K562 (cell line): ENCODE measurements at regions not wholly inside any gene's neighbourhood (a gene's known extent, or its start where the extent isn't known, plus 50 kb on each side); places are given as distances from the start of the nearest gene placed in this dataset.

ENCODE experiments used
- ATAC-seq: fragments of 200-7000 bp; cut with Tn5 transposase; 3 replicates; pipeline ENCODE4 v1.9.1; 2020; ENCODE audit warnings: moderate library complexity
- BruUV-seq: library from RNA; stranded (reverse); fragments of 400-500 nt; replicated peaks from 2 replicates; lab custom pipeline; 2021; lab: Mats Ljungman, UMichigan
- CTCF ChIA-PET: fragments of 300-600 bp; formaldehyde crosslinking; extraction: SDS; loops from one replicate; lab custom pipeline; 2021; ENCODE audit warnings: low intra/inter-chr PET ratio; lab: Yijun Ruan, JAX
- POLR2A ChIA-PET: fragments of 300-600, 350-650 bp; sonication (Branson Sonifier 250); formaldehyde crosslinking; extraction: SDS; loops from one replicate; lab custom pipeline; 2021; ENCODE audit warnings: antibody characterized with exemption, inconsistent platforms; lab: Yijun Ruan, JAX
- DNase-seq, 4 experiments: peaks; one replicate each; pipeline versions ENCODE4 v3.0.0 to v3.0.0-alpha.2; 2011 to 2018; ENCODE audit warnings: low spot score in 3 of 4, mixed read lengths in 3 of 4; ENCODE audit errors: extremely low read depth in 1 of 4
- FAIRE-seq: peaks from 2 replicates; lab custom pipeline; 2011; peaks lifted over from hg19 to GRCh38; lab: Jason Lieb, UNC
- H2AFZ ChIP-seq: 2 replicates; pipeline ENCODE4 v1.6.0; 2011; ENCODE audit warnings: low read depth, low read length, control low read depth, inconsistent platforms
- H3K27ac ChIP-seq: fragments of 200-600 bp; 3 replicates; pipeline ENCODE4 v1.8.0; 2011; ENCODE audit warnings: low read depth, mild to moderate bottlenecking, control low read depth, inconsistent platforms, low read length, moderate library complexity, mixed read lengths; ENCODE audit errors: extremely low read depth
- H3K27me3 ChIP-seq, 2 experiments: fragments of 300-600 bp in 1 of 2; 2 replicates in 1 of 2; 3 replicates in 1 of 2; pipeline versions ENCODE4 v1.6.0 to v1.8.0; 2011; ENCODE audit warnings: inconsistent platforms in 2 of 2, low read length in 2 of 2, mild to moderate bottlenecking in 1 of 2, mixed read lengths in 1 of 2, moderate library complexity in 1 of 2; ENCODE audit not compliant: control insufficient read depth in 2 of 2, insufficient read depth in 2 of 2
- H3K36me3 ChIP-seq: fragments of 300-600 bp; 3 replicates; pipeline ENCODE4 v1.8.0; 2011; ENCODE audit warnings: mild to moderate bottlenecking, low read length, inconsistent platforms; ENCODE audit not compliant: control insufficient read depth, insufficient read depth
- H3K4me1 ChIP-seq, 2 experiments: fragments of 200-600 bp in 1 of 2; replicated peaks in 1 of 2; 2 replicates in 1 of 2; 3 replicates in 1 of 2; pipeline versions ENCODE4 v1.5.1 to v1.8.0; 2011; ENCODE audit warnings: inconsistent platforms in 2 of 2, low read length in 2 of 2, mild to moderate bottlenecking in 1 of 2, mixed read lengths in 1 of 2, moderate library complexity in 1 of 2; ENCODE audit not compliant: control insufficient read depth in 2 of 2, insufficient read depth in 2 of 2
- H3K4me2 ChIP-seq: 2 replicates; pipeline ENCODE4 v1.6.1; 2011; ENCODE audit warnings: low read length, control low read depth, inconsistent platforms, mixed read lengths; ENCODE audit not compliant: insufficient read depth
- H3K4me3 ChIP-seq: fragments of 200-600 bp; sonication (generic), shearing (Covaris generic); 2 replicates; pipeline ENCODE4 v1.5.1; 2016; ENCODE audit warnings: control low read depth, inconsistent platforms
- H3K79me2 ChIP-seq: fragments of 200-600 bp; 3 replicates; pipeline ENCODE4 v1.8.0; 2011; ENCODE audit warnings: low read length, inconsistent platforms; ENCODE audit not compliant: control insufficient read depth, insufficient read depth
- H3K9ac ChIP-seq, 2 experiments: 2 replicates each; pipeline versions ENCODE4 v1.6.0 to v1.6.1; 2011; ENCODE audit warnings: low read depth in 2 of 2, low read length in 2 of 2, control low read depth in 1 of 2, inconsistent platforms in 1 of 2, mild to moderate bottlenecking in 1 of 2, mixed read lengths in 1 of 2; ENCODE audit not compliant: insufficient read depth in 1 of 2
- H3K9me1 ChIP-seq: one replicate; pipeline ENCODE4 v1.6.0; 2011; ENCODE audit warnings: inconsistent platforms, mild to moderate bottlenecking, low read length, moderate library complexity; ENCODE audit not compliant: control insufficient read depth, insufficient read depth
- H3K9me3 ChIP-seq: replicated peaks from 2 replicates; pipeline ENCODE4 v1.5.1; 2011; ENCODE audit warnings: low read depth, low read length, inconsistent platforms; ENCODE audit not compliant: control insufficient read depth, insufficient read depth
- H4K20me1 ChIP-seq: replicated peaks from 2 replicates; pipeline ENCODE4 v1.6.1; 2011; ENCODE audit warnings: low read length, inconsistent platforms, mixed read lengths; ENCODE audit not compliant: control insufficient read depth, insufficient read depth
- BCL6 ChIP-seq: fragments of 250-450 bp; sonication (Bioruptor Pico); IDR thresholded peaks from 2 replicates; pipeline ENCODE4 v1.4.0; 2020
- COPS2 ChIP-seq: fragments of 450-650 bp; conservative IDR thresholded peaks from 2 replicates; pipeline ENCODE4 v1.6.1; 2016; ENCODE audit warnings: mild to moderate bottlenecking, moderate library complexity
- CTBP1 ChIP-seq: fragments of 450-650 bp; IDR thresholded peaks from 2 replicates; pipeline ENCODE4 v1.6.1; 2016; ENCODE audit warnings: borderline replicate concordance
- EP300 ChIP-seq: IDR thresholded peaks from 2 replicates; pipeline ENCODE4 v1.6.1; 2012; ENCODE audit warnings: low read length, improper control_type of control experiment
- GATAD2A ChIP-seq: fragments of 450-650 bp; IDR thresholded peaks from 2 replicates; pipeline ENCODE4 v1.6.1; 2017
- HBP1 ChIP-seq: fragments of 450-650 bp; formaldehyde crosslinking; IDR thresholded peaks from 2 replicates; pipeline ENCODE4 v1.4.0; 2022; ENCODE audit warnings: missing genetic modification characterization
- KLF1 ChIP-seq: fragments of 450-650 bp; IDR thresholded peaks from 2 replicates; pipeline ENCODE4 v1.6.1; 2016; ENCODE audit warnings: missing genetic modification characterization, missing compliant biosample characterization
- POLR3A ChIP-seq: IDR thresholded peaks from 2 replicates; pipeline ENCODE4 v1.6.1; 2011; ENCODE audit warnings: borderline replicate concordance, mild to moderate bottlenecking, moderate library complexity; ENCODE audit not compliant: insufficient read length, insufficient read depth; ENCODE audit errors: extremely low read depth
- SLC30A9 ChIP-seq: fragments of 250-450 bp; sonication (Bioruptor Pico); IDR thresholded peaks from 2 replicates; pipeline ENCODE4 v1.8.0; 2022; ENCODE audit warnings: mild to moderate bottlenecking, moderate library complexity
- SNRNP70 ChIP-seq: fragments of 200-400 bp; formaldehyde crosslinking; optimal IDR thresholded peaks from 2 replicates; pipeline ENCODE3; 2017; ENCODE audit warnings: low read depth, low read length
- TAF9B ChIP-seq: fragments of 450-650 bp; IDR thresholded peaks from 2 replicates; pipeline ENCODE4 v1.6.1; 2018; ENCODE audit warnings: mild to moderate bottlenecking; ENCODE audit not compliant: partially characterized antibody
- TSHZ1 ChIP-seq: fragments of 250-450 bp; sonication (Bioruptor Pico); IDR thresholded peaks from 2 replicates; pipeline ENCODE4 v1.4.0; 2020; ENCODE audit warnings: mild to moderate bottlenecking, moderate library complexity
- ZBTB12 ChIP-seq: fragments of 250-450 bp; sonication (Bioruptor Pico); IDR thresholded peaks from 2 replicates; pipeline ENCODE4 v1.4.0; 2020
- ZKSCAN8 ChIP-seq: fragments of 200-800 bp; sonication (Bioruptor generic); IDR thresholded peaks from 2 replicates; pipeline ENCODE4 v1.6.1; 2016; ENCODE audit warnings: missing genetic modification characterization, missing compliant biosample characterization
- ZNF347 ChIP-seq: fragments of 450-650 bp; formaldehyde crosslinking; IDR thresholded peaks from 2 replicates; pipeline ENCODE4 v1.4.0; 2020; ENCODE audit warnings: low read depth, mild to moderate bottlenecking, moderate library complexity
- ZNF436 ChIP-seq: fragments of 250-450, 450-650 bp; sonication (Bioruptor Pico); formaldehyde crosslinking; IDR thresholded peaks from 2 replicates; pipeline ENCODE4 v1.7.0; 2020; ENCODE audit warnings: mild to moderate bottlenecking
- ZNF445 ChIP-seq: fragments of 250-450 bp; sonication (Bioruptor Pico); IDR thresholded peaks from 2 replicates; pipeline ENCODE4 v1.4.0; 2020; ENCODE audit warnings: low read depth, mild to moderate bottlenecking, moderate library complexity
- ZNF589 ChIP-seq: fragments of 200-800 bp; sonication (Bioruptor generic); IDR thresholded peaks from 2 replicates; pipeline ENCODE4 v1.6.1; 2016; ENCODE audit warnings: low read depth, missing genetic modification characterization, missing compliant biosample characterization
- WGBS: fragments of 100-300 bp; shearing (Covaris generic); methylation state at CpG from one replicate; pipeline ENCODE4 v1.1.6; 2016; ENCODE audit warnings: low coverage, mixed read lengths; ENCODE audit not compliant: insufficient coverage; ENCODE audit errors: missing lambda C conversion rate; 5-methylcytosine and 5-hydroxymethylcytosine counted together
- in situ Hi-C: fragments of 300-500 bp; cut with MboI; formaldehyde crosslinking; loops from 4 replicates; pipeline ENCODE4 v1.15.0; 2018; ENCODE audit warnings: inconsistent platforms, mixed read lengths
- intact Hi-C: fragments of 100-400 bp; cut with micrococcal nuclease; formaldehyde crosslinking; loops from 2 replicates; pipeline ENCODE4 v1.14.2; 2022

DNA sequence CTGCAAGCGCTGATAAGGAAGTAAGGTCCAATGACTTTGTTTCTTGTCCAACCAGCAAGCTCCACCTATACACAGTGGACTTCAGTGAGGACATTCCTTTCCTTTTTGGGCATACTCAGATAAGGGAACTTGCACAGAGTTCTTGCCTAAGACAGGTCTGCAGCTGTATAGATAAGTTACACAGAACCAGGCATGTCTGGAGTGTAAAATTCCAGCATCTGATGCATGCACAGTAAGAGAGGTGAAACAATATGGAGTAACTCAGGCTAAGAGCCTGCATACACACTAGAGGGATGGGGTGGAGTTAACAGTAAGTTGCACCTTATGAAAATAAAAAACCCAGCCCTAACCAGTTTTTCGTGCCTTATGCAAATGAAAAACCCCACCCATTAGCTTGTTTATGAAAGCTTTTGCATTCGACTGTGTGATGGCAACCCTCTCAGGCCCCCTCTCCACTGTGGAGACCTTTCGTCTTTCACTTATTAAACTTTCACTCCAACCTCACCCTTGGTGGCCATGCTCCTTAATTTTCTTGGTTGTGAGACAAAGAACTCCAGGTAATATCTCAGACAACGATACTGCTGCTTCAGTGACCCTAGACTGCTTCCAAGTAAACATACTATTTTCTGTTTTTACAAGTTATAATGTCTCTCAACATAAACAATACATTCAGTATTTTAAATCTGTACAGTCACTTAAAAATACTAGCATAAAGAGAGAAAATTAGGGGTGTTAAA lies 2859.0 kb upstream of the PCDH20 start:
- no TSS peak for BruUV-seq
- ATAC-seq (peak; percentile 78), DNase-seq (peak; percentile 50 to 60 (median 51)), FAIRE-seq (peak; percentile 89)
- no peak overlapping the region for H3K4me3 ChIP-seq
- no peak overlapping the region for H3K27ac ChIP-seq
- no peaks in the 10 kb centered on the region for H3K4me1 ChIP-seq
- H3K9ac ChIP-seq: no peak overlapping the region
- no peak overlapping the region for H2AFZ ChIP-seq
- H3K9me3 ChIP-seq: no peaks in the 10 kb centered on the region
- ChIA-PET CTCF (no interaction called here), POLR2A (no interaction called here)
- no peaks in the 10 kb centered on the region for H3K36me3 ChIP-seq
- no peaks in the 10 kb centered on the region for H3K27me3 ChIP-seq
- intact Hi-C loops (no loop called here), in situ Hi-C loops (no loop called here)
- no peaks in the 10 kb centered on the region for H3K9me1 ChIP-seq
- no peak overlapping the region for H3K4me2 ChIP-seq
- no peaks in the 10 kb centered on the region for H3K79me2 ChIP-seq
- WGBS: 7% methylated on average over 5 of the region's 5 CpGs
- H4K20me1 ChIP-seq: no peaks in the 10 kb centered on the region
- TF ChIP-seq GATAD2A (0 out of 2 replicates have a peak, but pooled peaks have one; percentile 33), POLR3A (no peak), COPS2 (no peak), EP300 (0 out of 2 replicates have a peak, but pooled peaks have one; percentile 59), KLF1 (tag) (no peak), ZBTB12 (CRISPR knock-in tag) (peak; percentile 94), SNRNP70 (no peak), ZNF445 (CRISPR knock-in tag) (peak; percentile 88), ZNF589 (peak; percentile 98), TSHZ1 (CRISPR knock-in tag) (peak; percentile 97), HBP1 (0 out of 2 replicates have a peak, but pooled peaks have one; percentile 52), CTBP1 (no peak), ZNF347 (CRISPR knock-in tag) (no peak), SLC30A9 (CRISPR knock-in tag) (peak; percentile 96), TAF9B (no peak), ZKSCAN8 (CRISPR knock-in tag) (peak; percentile 86), BCL6 (CRISPR knock-in tag) (peak; percentile 96), ZNF436 (peak; percentile 83)
